ENCODE measurements at regions not wholly inside any gene's neighbourhood (a gene's known extent, or its start where the extent isn't known, plus 50 kb on each side); places are given as distances from the start of the nearest gene placed in this dataset.

DNA sequence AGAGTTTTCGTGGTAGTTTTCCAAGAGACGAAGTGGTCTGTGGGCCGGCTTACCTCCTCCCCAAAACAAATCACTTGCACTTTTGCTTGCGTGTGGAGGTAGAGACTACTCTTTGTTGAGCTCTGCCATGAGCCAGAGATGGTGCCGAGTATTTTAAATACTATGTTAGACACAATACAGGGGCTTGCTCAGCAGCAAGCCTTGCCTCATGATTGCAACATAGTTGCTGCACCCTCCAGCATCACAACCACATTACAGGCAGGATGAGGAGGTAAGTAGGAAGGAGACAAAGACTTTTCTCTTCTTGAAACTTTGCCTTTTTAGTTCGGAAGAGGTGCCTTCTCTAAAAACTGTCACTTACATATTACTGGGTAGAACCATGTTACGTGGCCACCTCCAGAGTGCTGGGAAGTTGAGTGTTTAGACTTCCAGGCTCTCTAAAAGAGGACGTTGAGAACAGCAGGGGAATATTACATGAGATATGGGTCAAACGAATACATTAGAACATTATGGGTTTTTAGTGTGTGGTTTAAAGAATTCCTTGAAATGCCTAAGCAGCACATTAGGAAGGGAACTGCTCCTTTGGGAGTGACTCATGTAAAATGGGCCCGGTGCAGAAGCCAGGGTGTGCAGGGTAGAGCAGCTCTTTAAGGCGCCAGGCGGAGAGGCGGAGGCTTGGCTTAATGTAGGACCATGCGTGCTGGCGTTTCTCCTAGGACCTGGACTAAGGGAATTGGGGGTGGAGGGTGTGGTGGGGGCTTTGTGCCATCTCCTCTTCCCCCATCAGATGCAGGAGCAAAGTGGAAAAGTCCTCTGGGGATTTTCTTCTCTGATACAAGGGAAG lies 110.6 kb upstream of the PRMT8 start:
- TF ChIP-seq SP1 (IDR thresholded peaks at IDR 0.05), result no peak
- no peak for TF ChIP-seq FOXA1 (IDR thresholded peaks at IDR 0.05)
- no peak for TF ChIP-seq TARDBP (IDR thresholded peaks at IDR 0.05)

Measured in HEK293T (cell line).